GM18519 (cell line): ENCODE measurements at regions not wholly inside any gene's neighbourhood (a gene's known extent, or its start where the extent isn't known, plus 50 kb on each side); places are given as distances from the start of the nearest gene placed in this dataset.
"Not testable (repeated sequence)": the region's sequence is repeated elsewhere in the genome, so short reads cannot be mapped to it uniquely, and the experiment has no call there.

Source experiments
- ATAC-seq: cut with Tn5 transposase; IDR thresholded peaks from one replicate; pipeline ENCODE4 v1.9.1; 2021; ENCODE audit warnings: mild to moderate bottlenecking, moderate library complexity; ENCODE audit not compliant: unreplicated experiment, low FRiP score

- no peak for ATAC-seq
Measured at GRCh38 chr7:22066522-22066921, 120.8 kb upstream of the CDCA7L start.

GRCh38 chr7:22064816-22065215, 119.1 kb upstream of the CDCA7L start:
- ATAC-seq: no peak

DNA sequence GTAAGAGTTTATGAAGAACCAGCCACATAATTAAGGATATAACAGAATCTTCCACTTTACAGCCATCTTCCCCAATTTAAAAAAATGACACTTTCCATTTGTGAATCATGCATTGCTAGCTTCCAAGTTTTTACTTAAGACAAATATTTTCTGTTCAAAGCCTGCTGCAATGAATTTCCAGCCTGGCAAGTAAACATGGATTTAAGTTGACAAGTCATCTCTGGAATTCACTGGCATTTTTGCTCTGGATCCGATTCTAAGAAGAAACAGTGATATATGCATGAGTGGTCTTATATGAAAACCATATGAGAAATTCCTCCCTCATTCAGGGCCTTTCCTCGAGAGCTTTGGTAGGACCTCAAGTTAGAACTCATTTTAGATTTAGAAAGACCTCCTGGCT, 116.1 kb upstream of the CDCA7L start:
- no peak for ATAC-seq

DNA sequence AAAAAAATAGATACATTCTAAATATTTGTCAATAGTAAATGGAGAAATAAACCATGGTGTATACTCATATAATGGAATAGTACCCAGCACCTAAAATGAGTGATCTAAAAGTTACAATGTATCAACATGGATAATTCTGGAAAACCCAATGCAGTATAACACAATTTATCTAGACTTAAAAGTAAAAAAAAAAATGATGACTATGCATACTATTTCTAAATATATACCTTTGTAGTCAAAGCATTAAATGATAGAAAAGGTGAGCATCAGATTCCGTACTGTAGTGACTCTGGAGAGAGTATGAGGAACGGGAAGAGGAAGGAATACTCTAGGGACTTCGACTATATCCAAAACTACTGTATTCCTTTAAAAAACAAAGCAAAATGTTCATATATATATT, 115.2 kb upstream of the CDCA7L start:
- ATAC-seq: no peak

DNA sequence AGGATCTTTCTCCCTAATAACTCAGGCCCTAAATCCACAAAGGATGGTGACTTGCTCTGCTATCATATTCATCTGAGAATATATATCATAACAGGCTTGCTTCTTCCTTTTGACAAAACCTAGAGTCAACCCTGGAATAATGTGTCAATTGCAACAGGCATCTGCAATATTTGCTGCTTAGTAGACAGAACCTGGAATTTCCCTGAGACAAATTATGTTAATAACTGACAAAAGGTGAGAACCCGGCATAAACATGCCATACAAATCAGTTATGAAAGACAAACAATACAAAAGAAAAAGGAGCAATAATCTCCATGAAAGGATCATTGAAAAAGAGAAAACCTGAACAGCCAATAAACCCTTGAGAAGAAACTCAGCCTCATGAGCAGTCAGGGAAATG, 114.5 kb upstream of the CDCA7L start:
- no peak for ATAC-seq

- ATAC-seq: no peak
Measured at GRCh38 chr7:22055226-22055625, 109.5 kb upstream of the CDCA7L start.

- ATAC-seq: no peak
Measured at GRCh38 chr7:22052674-22053365, 107.1 kb upstream of the CDCA7L start.

- no peak for ATAC-seq
Measured at GRCh38 chr7:22051886-22052673, 106.4 kb upstream of the CDCA7L start.

- no peak for ATAC-seq
Measured at GRCh38 chr7:22049766-22050500, 104.2 kb upstream of the CDCA7L start.

DNA sequence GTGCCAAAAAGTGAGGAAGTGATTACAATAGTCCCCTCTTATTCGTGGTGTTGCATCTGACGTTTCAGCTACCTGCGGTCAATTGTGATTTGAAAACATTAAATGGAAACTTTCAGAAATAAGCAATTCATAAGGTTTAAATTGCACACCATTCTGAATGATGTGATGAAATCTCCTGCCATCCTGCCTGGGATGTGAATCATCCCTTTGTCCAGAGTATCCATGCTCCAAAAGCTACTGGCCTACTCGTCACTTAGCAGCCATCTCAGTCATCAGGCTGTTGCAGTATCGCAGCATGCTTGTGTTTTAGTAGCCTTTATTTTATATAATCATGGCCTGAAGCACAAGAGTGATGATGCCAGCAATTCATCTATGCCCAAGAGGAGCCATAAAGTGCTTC, 97.7 kb upstream of the CDCA7L start:
- no peak for ATAC-seq

GRCh38 chr7:22040923-22041595, 95.4 kb upstream of the CDCA7L start:
- ATAC-seq: no peak

GRCh38 chr7:22039670-22040069, 94.0 kb upstream of the CDCA7L start:
- ATAC-seq: no peak

GRCh38 chr7:22032356-22032755, 86.7 kb upstream of the CDCA7L start:
- not testable (repeated sequence) for ATAC-seq

DNA sequence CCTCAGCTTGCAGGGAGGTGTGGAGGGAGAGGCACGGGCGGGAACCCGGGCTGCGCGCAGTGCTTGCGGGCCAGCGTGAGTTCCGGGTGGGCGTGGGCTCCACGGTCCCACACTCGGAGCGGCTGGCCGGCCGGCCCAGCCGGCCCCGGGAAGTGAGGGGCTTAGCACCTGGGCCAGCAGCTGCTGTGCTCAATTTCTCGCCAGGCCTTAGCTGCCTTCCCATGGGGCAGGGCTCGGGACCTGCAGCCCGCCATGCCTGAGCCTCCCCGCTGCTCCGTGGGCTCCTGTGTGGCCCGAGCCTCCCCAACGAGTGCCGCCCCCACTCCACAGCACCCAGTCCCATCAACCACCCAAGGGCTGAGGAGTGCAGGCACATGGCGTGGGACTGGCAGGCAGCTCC, 83.0 kb upstream of the CDCA7L start:
- not testable (repeated sequence) for ATAC-seq

GRCh38 chr7:22027475-22027874, 81.8 kb upstream of the CDCA7L start:
- no peak for ATAC-seq

DNA sequence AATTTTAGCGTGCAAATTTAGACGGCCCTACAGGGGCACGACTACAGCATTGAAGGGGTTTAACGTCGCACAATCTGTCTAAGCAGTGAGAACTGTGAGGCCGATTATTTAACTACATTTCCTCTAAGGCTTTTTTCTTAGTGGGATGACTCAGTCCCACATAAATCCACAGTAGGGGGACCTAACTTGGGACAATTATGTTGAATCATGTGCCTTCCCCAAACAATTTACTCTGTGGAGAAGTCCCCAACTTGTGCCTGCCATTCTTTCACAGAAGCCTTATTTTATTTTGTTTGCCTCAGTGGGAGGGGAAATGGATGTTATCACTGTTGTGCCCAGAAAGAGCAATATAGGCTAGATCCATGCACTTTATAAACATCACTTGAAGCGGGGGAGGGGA, 80.3 kb upstream of the CDCA7L start:
- no peak for ATAC-seq

DNA sequence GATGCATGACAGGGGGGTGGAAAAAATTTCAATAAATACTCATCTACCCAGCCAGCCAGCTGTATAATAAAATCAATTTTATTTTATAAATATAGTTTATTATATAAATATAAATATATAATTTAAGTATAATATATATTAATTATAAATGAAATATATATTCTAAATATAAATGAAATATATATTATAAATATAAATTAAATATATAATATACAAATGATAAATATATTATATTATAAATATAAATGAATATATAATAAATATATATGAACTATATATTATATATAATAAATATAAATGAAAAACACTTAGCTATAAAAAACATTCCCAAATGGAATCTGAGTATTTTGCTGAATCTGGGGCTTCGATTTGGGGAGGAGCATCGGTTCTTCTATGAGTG, 79.4 kb upstream of the CDCA7L start:
- ATAC-seq: no peak

GRCh38 chr7:22019931-22020330, 74.2 kb upstream of the CDCA7L start:
- ATAC-seq: no peak

- ATAC-seq: no peak
Measured at GRCh38 chr7:22016507-22016906, 70.8 kb upstream of the CDCA7L start.

DNA sequence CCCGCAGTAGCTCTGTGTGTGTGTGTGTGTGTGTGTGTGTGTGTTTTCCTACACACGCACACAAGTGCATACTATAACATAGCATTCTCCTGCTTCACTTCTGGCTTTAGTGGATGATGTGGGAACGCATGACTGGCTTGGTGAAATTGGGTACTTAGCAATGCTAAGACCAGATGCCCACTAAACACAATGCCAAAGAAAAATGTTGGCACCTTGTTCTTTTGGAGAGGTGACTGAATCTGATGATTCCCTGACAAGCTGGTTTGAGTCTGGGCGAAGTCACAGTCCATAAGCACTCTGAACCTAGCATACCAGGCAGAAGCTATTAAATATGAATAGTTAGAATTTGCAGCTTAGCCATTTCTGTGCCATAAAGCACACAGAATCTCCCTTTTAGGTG, 68.0 kb upstream of the CDCA7L start:
- ATAC-seq: no peak

- ATAC-seq: no peak
Measured at GRCh38 chr7:22008683-22009082, 63.0 kb upstream of the CDCA7L start.
